MV-4-11 (cell line): ENCODE measurements at regions not wholly inside any gene's neighbourhood (a gene's known extent, or its start where the extent isn't known, plus 50 kb on each side); places are given as distances from the start of the nearest gene placed in this dataset.
"Not testable (repeated sequence)": the region's sequence is repeated elsewhere in the genome, so short reads cannot be mapped to it uniquely, and the experiment has no call there.

Source experiments
- DNase-seq: peaks from one replicate; lab custom pipeline; 2025; lab: John Stamatoyannopoulos, UW

DNA sequence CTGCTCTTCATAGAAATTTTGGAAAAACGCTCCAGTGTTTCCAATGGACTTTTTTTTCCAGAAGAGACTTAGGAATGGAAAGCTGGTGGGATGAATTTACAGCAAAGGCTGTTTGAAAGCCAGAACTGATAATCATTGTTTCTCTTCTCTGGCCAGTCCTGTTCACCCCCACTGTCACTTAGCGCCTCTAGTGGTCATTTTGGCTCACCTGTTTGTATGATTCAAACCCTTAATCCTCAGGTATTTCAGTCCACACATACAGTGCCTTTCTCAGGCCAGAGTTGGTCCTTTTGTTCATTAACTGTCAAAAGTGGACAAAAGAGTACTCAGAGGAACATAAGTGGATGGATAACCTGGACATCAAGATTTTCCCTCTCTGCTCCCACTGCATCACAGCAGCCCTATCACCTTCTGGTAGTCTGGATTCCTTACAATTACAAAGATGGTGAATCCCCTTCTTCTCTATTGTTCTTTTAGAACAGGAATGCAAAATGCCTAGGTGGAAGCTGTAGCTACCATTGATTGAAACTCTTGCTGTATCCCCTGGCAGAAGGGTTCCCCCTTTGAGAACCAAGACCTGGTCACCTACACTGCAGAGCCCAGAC is 177.6 kb upstream of the OLFM3 start:
- no peak for DNase-seq

DNA sequence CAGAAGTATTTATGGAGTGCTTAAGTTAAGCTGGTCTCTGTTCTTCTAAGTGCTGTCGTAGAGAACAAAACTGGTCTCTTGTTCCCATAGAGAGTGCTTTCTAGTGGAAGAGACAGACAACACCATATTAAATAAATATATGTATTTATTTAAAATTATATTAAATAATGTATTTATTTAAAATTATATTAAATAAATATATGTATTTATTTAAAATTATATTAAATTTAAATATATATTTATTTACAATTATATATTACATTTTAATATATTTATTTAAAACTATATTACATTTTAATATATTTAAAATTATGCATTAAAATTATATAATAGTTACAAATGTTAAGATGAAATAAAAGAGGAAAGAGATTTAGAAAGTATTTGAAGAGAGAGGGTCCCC is 175.5 kb upstream of the OLFM3 start:
- no peak for DNase-seq

DNA sequence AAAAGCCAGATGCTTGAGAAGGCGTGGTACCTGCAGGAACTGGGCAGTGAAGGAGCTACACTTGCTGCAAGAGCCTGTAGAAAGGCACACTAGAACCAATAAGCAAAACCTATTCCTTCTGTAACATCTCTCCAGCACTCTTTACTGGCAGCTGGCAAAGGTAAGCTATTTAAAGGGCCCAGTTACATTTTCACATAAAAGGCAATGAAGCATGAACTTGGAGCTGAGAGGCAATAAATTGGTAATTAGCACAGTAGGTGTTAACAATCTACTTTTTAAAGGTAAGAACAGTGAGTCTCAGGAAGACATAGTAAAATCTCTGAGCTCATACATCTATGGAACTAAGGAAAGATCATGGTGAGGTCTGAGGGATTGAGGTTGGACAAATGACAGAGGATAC is 167.1 kb upstream of the OLFM3 start:
- no peak for DNase-seq

DNA sequence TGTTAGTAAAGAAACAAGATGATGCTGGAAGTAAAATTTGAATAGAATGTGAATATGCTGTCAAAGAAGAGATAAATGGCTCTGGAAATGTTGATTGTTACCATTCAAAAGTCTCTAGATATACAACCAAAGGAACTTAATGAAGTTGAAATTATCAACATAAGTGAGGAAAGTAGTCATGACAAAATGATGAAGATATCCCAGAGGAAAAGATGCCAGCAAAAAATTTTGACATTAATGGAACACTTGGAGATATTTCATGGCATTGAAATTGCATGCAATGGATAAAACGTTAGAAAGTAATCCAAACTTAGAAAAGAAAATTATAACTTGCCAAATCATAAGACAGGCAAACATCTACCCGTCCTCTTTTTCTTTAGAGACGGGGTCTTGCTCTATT is 154.5 kb upstream of the OLFM3 start:
- DNase-seq, result no peak

DNA sequence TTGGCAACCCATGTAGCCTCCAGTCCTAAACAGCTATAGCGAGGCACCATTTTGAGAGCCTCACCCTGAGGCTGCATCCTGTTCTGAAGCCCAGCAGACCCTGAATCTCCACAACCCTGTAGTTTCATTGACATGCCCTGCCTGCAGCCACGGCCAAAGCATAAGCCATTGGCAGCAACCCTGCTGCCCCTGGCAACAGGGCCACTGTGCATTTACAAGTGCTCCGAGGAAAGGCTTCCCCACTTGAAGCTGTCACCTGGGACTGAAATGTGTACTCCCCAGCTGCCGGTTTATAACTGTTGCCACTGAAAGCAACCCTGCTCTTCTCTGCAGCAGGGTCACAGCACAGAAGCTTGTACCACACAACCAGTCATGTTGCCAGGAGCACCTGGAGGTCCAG is 124.2 kb upstream of the OLFM3 start:
- DNase-seq, result no peak

DNA sequence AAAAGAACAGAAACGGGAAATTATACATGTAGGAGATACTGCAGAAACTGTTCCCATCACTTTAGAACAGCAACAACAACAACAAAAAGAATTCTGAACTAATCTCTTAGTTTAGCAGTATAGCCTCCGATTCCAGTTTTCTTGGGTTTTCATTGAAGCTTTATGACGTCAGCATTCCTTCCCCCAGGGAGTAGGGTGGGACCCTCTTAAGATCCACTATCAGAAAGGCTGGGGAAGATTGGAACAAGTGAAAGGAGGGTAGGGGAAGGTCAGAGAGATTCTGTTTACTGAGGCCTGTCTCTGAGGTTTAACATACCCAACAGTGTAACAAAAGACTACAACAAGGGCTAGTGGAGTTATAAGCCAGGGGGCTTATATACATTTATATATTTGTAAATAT is 121.4 kb upstream of the OLFM3 start:
- no peak for DNase-seq

DNA sequence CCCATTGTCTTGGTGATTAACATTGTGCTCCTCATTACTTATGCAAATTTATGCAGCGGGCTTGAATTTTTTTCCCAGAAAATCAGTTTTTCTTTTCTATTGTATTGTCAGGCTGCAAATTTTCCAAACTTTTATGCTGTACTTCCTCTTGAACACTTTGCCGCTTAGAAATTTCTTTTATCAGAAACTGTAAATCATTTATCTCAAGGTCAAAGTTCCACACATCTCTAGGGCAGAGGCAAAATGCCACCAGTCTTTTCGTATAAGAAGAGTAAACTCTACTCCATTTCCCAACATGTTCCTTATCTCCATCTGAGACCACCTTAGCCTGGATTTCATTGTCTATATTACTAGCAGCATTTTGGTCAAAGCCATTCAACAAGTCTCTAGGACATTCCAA is 113.9 kb upstream of the OLFM3 start:
- DNase-seq, result no peak

DNA sequence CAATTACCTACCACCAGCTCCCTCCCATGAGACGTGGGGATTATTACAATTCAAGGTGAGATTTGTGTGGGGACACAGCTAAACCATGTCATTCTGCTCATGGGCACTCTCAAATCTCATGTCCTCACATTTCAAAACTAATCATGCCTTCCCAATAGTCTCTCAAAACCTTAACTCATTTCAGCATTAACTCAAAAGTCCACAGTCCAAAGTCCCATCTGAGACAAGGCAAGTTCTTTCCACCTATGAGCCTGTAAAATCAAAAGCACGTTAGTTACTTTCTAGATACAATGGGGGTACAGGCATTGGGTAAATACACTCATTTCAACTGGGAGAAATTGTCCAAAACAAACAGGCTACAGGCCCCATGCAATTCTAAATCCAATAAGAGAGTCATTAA is 112.8 kb upstream of the OLFM3 start:
- not testable (repeated sequence) for DNase-seq

DNA sequence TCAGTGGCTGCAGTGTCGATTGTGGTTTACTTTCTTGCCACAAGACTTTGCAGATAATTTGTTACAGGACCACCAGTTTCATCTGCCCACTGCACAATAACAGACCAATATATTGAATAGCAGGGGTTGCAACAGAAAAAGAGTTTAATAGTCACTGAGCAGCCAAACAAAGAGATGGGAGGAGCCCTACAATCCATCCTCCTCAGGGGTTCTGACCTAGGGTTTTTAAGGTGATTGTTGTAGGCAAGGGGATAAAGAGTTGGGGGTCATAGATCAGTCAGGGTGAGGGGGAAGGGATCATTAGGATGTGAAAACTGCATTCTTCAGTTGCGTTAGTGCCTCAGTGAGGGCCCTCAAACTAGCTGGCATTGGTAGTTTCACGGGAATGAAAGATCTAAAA is 110.7 kb upstream of the OLFM3 start:
- DNase-seq, result no peak

DNA sequence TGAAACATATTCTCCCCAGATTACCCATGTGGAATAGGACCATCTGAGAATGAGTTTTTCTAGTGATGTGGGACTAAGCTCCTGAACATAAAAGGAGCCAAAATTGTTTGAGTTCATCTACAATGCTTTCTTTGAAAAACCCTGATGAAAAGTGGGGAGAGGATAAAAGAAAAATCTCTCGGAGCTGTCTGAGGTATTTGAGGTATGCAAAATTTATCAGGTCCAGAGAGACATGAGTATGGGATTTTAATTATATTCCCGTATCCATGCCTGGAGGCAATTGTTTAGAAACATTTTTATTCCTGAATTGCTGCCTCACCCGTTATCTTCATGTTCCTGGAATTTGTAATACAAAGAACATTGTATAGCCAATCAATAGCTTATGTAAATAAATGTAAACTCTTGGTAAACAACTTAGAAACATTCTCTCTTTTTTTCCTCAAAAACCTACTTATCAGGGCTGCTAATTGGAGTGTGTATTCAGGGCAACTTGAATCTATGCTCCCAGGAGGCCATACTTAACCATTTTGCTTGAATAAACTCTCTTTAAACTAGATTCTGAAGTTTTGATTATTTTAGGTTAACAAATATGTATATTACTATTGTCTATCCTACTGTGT is 109.3 kb upstream of the OLFM3 start:
- DNase-seq, result no peak

DNA sequence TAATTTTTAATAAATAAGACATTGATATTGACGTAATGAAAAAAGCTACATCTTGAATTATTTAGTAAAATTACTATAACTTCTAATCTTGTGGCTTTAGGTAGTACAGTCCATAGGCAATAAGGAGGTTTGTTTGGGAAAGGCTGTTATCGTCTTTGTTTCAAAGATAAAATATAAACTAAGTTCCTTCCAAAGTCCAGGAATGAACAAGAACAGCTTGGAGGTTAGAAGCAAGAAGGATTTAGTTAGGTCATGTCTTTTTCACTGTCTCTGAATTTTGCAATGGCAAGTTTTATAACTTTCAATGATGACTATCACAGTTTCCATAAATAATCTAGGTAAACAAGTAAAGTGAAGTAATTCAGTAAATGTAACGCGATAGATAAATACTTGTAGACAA is 106.9 kb upstream of the OLFM3 start:
- no peak for DNase-seq

DNA sequence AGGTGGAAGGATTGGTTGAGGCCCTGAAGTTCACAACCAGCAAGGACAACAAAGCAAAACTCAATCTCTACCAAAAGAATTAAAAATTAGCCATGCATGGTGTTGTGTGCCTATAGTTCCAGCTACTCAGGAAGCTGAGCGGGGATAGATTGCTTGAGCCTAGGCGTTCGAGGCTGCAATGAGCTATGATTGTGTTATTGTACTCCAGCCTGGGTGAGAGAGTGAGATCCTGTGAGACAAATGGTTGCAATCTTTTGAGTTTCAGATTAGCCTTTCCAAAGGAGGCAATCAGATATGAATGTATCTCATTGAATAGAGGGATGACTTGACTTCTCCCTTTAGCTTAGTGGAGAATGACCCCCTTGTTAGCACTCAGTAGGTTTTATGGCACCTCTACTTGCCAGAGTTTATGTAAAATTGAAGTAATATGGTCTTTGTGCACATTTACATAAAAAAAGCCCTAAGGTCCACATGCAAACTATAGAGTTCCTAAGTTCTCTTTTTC is 105.6 kb upstream of the OLFM3 start:
- DNase-seq, result no peak

DNA sequence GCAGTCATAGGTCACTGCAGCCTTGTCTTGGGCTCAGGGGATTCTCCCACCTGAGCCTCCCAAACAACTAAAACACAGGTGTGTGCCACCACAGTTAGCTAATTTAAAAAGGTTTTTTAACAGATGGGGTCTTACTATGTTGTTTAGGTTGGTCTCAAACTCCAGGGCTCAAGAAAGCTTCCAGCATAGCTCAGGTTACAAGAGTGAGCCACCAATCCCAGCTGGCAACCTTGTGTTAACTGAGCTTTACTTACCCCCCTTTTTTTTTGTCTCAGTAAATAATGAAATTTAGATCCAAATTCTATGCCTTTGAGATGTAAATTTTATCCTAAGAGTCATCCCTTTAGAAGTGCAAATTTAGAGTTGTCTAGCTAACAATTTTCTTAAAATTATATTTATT is 103.9 kb upstream of the OLFM3 start:
- DNase-seq, result no peak

DNA sequence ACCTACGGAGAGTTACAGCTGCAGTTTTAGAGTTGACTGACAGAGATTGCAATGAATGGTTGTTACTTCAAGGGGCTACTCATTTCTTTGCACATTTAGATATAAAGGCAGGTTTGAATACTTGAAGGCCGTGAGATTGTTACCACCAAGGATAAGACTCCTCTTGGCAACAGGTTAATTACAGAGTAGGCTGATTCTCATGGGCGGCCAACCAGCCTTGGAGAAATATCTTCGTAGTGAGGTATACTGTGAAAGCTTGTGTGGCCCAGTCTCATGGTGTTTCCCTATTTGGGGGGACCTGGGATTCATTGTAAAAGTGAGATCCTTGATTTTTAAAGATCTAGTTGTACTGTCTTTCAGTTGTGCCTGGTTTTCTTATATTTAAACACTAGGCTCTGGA is 103.2 kb upstream of the OLFM3 start:
- DNase-seq, result no peak

DNA sequence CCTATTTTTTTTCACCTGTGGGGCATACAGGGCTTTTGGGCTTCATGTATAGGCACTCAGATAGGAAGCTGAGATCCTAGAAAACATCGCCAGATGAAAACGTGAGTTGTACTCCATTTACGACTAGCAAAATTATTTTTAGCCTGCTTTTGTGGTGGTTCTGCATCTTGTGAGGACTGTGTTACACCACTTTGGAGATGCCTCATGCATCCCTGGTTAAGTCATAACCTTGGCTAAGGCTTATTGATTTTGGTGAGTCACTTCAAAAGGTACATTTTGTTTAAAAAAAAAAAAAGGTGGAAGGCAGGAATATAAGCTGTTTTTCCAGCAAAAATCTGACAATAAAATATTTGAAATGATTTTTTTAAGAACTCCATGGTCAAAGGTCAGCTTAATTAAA is 101.8 kb upstream of the OLFM3 start:
- DNase-seq, result no peak

DNA sequence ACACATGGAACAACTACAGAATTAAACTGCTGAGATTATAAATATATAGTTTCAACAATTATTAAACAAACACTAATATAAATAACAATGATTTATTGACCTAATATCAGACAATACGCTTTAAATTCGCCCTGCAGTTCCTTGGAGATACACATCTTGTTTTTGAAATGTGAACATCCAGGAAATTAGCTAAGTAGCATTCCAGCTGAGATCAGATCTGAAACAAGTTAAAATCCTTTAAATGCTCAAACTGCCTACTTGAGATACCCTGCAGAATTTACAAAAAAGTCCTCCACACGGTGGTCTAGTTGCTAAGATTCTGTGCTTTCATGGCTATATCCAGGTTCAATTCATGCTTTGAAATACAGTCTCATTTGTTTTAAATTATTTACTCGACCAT is 101.4 kb upstream of the OLFM3 start:
- DNase-seq, result no peak

DNA sequence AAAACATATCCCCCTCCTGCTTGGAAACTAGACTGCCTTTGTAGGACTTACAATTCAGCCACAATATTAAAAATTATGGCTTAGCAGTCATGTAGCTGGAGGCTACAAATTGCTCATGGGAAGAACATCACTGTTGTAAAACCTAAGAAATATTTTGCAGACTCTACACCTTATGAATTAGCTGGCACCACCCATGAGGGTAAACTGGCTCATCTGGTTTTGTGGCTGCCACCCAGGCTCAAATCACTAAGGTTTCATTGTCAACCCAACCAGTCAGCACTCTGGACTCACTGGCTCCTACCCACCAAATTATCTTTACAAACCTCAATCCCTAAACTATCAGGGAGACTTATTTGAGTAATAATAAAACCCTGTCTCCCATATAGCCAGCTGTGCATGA is 100.7 kb upstream of the OLFM3 start:
- DNase-seq, result no peak

DNA sequence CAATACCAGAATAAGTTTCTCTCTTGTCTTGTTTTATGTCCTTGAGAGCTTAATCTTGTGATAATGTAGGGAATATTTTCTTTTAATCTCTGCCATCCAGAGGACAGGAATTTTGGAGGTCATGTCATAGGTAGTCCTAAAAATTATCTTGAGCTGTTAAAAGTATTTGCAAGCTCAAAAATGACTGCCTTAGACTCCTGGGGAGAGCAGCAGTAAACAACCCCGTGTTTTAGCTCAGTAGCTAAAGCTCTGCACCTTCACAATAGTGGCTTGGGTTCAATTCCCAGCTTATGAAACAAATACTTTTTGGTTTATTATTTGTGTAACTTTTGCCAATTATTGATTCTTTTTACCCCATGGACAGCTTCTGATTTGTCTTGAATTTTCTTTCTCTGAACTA is 99.4 kb upstream of the OLFM3 start:
- no peak for DNase-seq

DNA sequence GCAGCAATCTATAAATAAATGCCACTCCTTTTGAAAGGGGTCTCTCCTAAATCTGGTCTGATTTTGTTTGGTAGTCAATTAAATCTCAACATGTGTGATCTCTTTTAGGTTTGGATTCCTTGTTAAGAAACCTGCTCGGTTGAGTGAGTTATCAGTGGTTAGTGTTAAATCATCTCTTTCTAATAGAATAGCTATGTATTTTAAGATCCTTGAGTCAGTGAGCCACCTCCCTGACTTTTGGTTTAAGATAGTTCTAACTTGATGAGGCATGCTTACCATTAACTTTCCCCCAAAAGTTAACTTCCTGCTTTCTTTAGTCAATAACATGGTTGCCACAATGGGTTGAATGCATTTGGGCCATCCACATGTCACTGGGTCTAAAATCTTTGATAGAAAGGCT is 93.1 kb upstream of the OLFM3 start:
- no peak for DNase-seq

DNA sequence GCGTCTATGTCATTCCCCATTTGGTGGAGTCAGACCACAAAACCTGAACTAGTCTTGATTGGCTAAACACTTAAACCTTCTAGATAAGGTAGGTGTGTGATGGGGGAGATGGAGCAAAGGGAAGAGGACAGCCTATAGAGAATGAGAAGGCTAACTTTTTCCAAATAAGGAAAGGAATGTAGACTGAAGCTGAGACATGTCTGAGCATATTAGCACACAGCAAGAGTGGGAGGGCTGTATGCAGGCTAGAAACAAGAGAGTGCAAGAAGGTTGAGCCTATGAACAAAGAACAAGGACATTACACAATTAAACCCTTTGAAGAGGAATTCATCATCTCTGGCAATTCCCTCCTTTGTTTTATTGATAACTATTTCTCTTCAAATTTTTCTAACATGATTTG is 89.2 kb upstream of the OLFM3 start:
- DNase-seq, result no peak

DNA sequence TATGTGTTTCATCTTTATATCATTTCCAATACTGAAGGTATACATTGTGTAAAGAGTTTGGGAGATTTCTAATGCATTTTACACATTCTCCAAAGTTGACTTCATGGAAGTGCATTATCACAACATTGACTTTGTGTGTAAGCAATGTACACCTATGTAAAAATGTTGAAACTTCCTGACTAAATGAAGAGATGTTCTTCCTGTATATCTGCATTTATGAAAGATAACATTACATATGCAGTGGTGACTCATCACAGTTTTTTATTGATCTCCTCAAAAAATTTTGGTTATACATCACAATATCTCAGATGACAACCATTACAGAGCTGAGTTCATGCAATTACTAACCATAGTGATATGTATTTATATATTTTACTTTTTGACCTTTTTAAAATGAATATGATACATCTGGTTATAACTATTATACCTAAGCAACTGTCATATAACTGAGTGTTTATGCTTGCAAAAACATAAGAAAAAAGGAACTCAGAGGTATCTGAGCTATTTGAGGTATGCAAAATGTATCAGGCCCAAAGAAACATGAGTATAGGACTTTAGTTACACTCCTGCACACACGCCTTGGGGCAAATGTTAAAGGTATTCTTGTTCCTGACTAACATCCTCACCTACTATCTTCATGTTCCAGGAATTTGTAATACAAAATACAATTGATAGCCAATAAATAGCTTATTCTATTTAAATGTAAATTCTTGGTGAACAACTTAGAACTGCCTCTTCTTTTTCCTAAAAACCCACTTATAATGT is 88.2 kb upstream of the OLFM3 start:
- no peak for DNase-seq

DNA sequence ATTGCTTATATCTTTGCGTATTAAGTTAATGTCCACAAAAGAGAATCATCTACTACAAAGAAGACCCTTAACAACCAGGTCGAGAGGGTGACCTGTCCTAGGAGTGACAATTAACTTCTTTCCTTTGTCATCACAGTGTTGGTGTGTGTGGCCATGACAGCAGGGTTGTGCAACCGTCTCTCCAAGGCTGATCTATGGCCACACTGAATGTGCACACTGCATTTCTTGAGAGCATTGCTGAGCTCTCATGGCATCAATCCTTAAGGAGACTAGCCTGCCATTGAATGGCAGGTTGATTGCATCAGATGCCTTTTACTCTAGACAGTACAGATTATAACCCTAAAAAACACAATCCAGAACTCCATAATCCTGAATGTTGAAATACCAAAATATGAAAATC is 86.5 kb upstream of the OLFM3 start:
- no peak for DNase-seq

DNA sequence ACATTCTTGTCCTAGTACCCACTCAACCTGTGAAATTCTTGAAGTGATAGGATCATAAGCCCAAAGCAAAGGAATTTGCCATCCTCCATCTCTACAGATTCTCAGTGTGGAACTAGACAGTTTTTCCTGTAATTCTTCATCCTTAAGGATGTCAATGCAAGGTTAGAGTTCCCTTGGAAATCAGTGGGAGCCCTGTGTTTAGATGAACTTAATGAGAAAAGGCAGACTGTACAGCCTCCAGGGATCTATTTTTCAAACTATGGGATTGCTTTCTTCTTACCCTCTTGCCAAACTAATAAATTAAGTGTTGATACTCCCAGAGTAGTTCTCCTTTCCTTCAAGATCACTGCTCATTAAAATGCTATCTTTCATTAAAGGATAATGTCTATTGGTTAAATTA is 78.1 kb upstream of the OLFM3 start:
- no peak for DNase-seq

DNA sequence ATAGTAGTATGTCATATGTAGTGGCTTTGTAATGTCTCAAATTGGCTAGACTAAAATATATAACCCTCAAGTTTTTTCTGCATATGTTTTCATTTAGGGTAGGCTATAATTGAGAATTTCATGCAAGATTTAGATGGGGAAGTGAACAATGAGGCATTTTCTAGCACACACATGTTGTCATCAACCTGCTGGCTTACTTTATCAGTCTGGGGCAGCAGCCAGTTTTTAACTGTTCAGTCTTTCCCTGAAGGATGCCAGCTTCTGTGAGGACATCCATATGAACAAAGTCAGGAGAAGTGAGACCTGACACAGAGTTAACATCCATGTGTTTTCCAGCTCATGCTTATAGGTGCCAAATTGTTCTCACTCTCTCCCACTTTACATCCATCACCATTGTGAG is 74.7 kb upstream of the OLFM3 start:
- no peak for DNase-seq
